GM12872 (cell line): ENCODE measurements at regions not wholly inside any gene's neighbourhood (a gene's known extent, or its start where the extent isn't known, plus 50 kb on each side); places are given as distances from the start of the nearest gene placed in this dataset.

ENCODE experiments used
- CTCF ChIP-seq: IDR thresholded peaks from 3 replicates; pipeline ENCODE4 v1.5.1; 2011; ENCODE audit warnings: low read depth, mild to moderate bottlenecking, low read length, moderate library complexity; ENCODE audit not compliant: insufficient read depth

GRCh38 chr5:77846422-77847128, 70.4 kb upstream of the TBCA start:
- TF ChIP-seq CTCF, result no peak

GRCh38 chr5:77845324-77845646, 69.1 kb upstream of the TBCA start:
- no peak for TF ChIP-seq CTCF

- TF ChIP-seq CTCF, result no peak; the same call in 2 of the 3 replicates
These were observed 68.6 kb upstream of the TBCA start for GRCh38 chr5:77844623-77845323.

GRCh38 chr5:77844373-77844622, 68.2 kb upstream of the TBCA start:
- no peak for TF ChIP-seq CTCF

- TF ChIP-seq CTCF, result no peak
These were observed 67.6 kb upstream of the TBCA start for GRCh38 chr5:77843570-77844372.

- TF ChIP-seq CTCF, result no peak
These were observed 66.1 kb upstream of the TBCA start for GRCh38 chr5:77842243-77842642.

- TF ChIP-seq CTCF, result no peak
These were observed 65.5 kb upstream of the TBCA start for GRCh38 chr5:77841616-77842015.
